Calu3 (cell line): ENCODE measurements at regions not wholly inside any gene's neighbourhood (a gene's known extent, or its start where the extent isn't known, plus 50 kb on each side); places are given as distances from the start of the nearest gene placed in this dataset.
"Not testable (repeated sequence)": the region's sequence is repeated elsewhere in the genome, so short reads cannot be mapped to it uniquely, and the experiment has no call there.

Experiments
- BruUV-seq: library from RNA; stranded (reverse); fragments of 400-500 nt; replicated peaks from 2 replicates; lab custom pipeline; 2021; lab: Mats Ljungman, UMichigan
- CTCF ChIA-PET: fragments of 300-600 bp; sonication (Branson Sonifier 250); formaldehyde crosslinking; loops from one replicate; lab custom pipeline; 2022; ENCODE audit warnings: antibody characterized with exemption; lab: Charles Lee
- DNase-seq: peaks from one replicate; pipeline ENCODE4 v3.0.0; 2022
- H3K27ac Mint-ChIP-seq: one replicate; pipeline ENCODE4 v1.8.0; 2022; ENCODE audit warnings: mixed read lengths; ENCODE audit not compliant: unreplicated experiment
- H3K27me3 Mint-ChIP-seq: one replicate; pipeline ENCODE4 v1.8.0; 2022; ENCODE audit warnings: mixed read lengths; ENCODE audit not compliant: unreplicated experiment
- H3K36me3 Mint-ChIP-seq: one replicate; pipeline ENCODE4 v1.8.0; 2022; ENCODE audit warnings: mild to moderate bottlenecking, moderate library complexity, mixed read lengths; ENCODE audit not compliant: insufficient read depth, unreplicated experiment
- H3K4me1 Mint-ChIP-seq: one replicate; pipeline ENCODE4 v1.8.0; 2022; ENCODE audit warnings: mild to moderate bottlenecking, low read depth, mixed read lengths; ENCODE audit not compliant: unreplicated experiment
- H3K4me3 Mint-ChIP-seq: one replicate; pipeline ENCODE4 v1.8.0; 2022; ENCODE audit warnings: mild to moderate bottlenecking, low read depth, moderate library complexity, mixed read lengths; ENCODE audit not compliant: unreplicated experiment
- H3K9me3 Mint-ChIP-seq: one replicate; pipeline ENCODE4 v1.8.0; 2022; ENCODE audit warnings: low read depth, mixed read lengths; ENCODE audit not compliant: unreplicated experiment
- CTCF ChIP-seq: fragments of 200-600 bp; IDR thresholded peaks from one replicate; pipeline ENCODE4 v1.8.0; 2022; ENCODE audit warnings: antibody characterized with exemption; ENCODE audit not compliant: unreplicated experiment
- intact Hi-C: fragments of 100-400 bp; cut with micrococcal nuclease; formaldehyde crosslinking; loops from one replicate; pipeline ENCODE4 v1.10.0; 2022; ENCODE audit not compliant: unreplicated experiment

DNA sequence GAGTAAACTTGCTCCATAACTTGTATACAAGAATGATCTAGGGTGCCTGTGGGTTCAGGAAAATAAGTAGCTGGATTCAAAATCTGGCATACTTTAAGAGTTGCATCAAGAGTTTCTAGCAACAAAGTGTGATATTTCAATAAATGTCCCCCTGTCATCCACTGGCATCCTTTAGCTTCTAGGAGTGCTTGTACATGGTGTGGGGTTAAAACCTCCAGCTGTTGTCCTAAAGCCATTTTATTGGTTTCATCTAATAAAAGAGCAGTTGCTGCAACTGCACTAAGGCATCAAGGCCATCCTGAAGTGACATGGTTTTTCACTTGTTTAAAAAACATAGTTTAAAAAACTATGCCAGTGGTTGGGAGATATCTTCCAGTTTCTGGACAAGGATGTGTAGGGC lies 148.4 kb downstream of the INHBA start:
- Mint-ChIP-seq H3K4me1 (no peaks in the 10 kb centered on the region), H3K9me3 (peaks cover 6% of the 10 kb centered on the region), H3K27ac (no peak overlapping the region), H3K36me3 (no peaks in the 10 kb centered on the region), H3K4me3 (no peak overlapping the region), H3K27me3 (no peaks in the 10 kb centered on the region)
- no peak for DNase-seq
- BruUV-seq: no TSS peak
- intact Hi-C loops: no loop called here
- TF ChIP-seq CTCF: no peak
- CTCF ChIA-PET: no interaction called here

DNA sequence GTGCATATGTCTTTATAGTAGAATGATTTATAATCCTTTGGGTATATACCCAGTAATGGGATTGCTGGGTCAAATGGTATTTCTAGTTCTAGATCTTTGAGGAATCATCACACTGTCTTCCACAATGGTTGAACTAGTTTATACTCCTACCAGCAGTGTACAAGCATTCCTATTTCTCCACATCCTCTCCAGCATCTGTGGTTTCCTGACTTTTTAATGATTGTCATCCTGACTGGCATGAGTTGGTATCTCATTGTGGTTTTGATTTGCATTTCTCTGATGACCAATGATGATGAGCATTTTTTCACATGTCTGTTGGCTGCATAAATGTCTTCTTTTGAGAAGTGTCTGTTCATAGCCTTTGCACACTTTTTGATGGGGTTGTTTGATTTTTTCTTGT lies 152.8 kb downstream of the INHBA start:
- intact Hi-C loops, H3K4me3 Mint-ChIP-seq, H3K4me1 Mint-ChIP-seq, BruUV-seq, H3K36me3 Mint-ChIP-seq, H3K27me3 Mint-ChIP-seq, H3K27ac Mint-ChIP-seq, DNase-seq, H3K9me3 Mint-ChIP-seq, CTCF ChIA-PET: not testable (repeated sequence)

DNA sequence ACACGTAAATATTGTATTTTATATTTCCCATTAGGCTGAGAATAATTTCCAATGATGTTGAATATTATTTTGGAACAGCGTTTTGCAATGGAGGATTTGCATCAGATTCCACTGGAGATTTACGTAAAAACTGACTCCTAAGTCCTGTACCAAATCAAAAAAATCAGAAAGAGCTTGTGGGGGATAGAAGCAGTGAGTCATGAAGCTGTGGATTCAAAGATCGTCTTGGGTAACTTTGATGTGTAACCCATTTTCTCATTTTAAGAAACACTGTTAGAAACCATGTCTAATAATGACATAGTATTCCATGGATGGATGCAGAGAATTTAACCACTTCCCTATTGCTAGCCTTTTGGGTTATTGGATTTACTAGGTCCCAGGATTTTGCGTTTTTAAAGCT lies 158.6 kb downstream of the INHBA start:
- intact Hi-C loops: no loop called here
- H3K36me3 Mint-ChIP-seq: no peaks in the 10 kb centered on the region
- no peak overlapping the region for H3K4me3 Mint-ChIP-seq
- CTCF ChIA-PET: no interaction called here
- H3K27ac Mint-ChIP-seq: no peak overlapping the region
- no peak for DNase-seq
- H3K4me1 Mint-ChIP-seq: no peaks in the 10 kb centered on the region
- no peak for TF ChIP-seq CTCF
- H3K9me3 Mint-ChIP-seq: peaks cover 8% of the 10 kb centered on the region
- no peaks in the 10 kb centered on the region for H3K27me3 Mint-ChIP-seq
- BruUV-seq: no TSS peak

DNA sequence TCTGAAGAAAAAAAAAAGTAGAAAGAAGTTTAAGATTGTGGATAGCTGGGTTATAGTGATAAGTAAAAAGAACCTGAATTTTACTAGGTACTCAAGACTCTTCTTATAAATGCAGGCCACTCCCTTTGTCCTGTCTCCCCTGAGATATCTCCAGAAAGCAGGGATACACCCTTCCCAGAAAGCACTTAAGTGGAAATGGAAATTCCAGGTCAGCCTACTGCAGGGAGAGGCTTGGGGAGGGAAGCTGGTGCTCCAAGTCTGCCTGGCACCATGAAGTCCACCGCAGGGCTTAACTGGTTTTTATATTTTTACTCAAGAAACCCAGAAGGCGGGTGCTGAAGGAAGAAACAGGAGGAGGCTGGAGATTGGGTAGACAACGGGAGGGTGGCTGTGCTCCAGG lies 162.3 kb downstream of the INHBA start:
- BruUV-seq: no TSS peak
- Mint-ChIP-seq H3K27me3 (no peaks in the 10 kb centered on the region), H3K27ac (no peak overlapping the region), H3K36me3 (no peaks in the 10 kb centered on the region), H3K9me3 (peaks cover 5% of the 10 kb centered on the region), H3K4me3 (no peak overlapping the region), H3K4me1 (no peaks in the 10 kb centered on the region)
- CTCF ChIA-PET: no interaction called here
- DNase-seq: no peak
- intact Hi-C loops: no loop called here
- TF ChIP-seq CTCF: no peak

GRCh38 chr7:41538810-41539724 lies 163.8 kb downstream of the INHBA start:
- Mint-ChIP-seq H3K27ac (no peak overlapping the region), H3K27me3 (no peaks in the 10 kb centered on the region), H3K4me3 (no peak overlapping the region), H3K36me3 (no peaks in the 10 kb centered on the region), H3K9me3 (peaks cover 5% of the 10 kb centered on the region), H3K4me1 (no peaks in the 10 kb centered on the region)
- intact Hi-C loops: no loop called here
- TF ChIP-seq CTCF: no peak
- no TSS peak for BruUV-seq
- CTCF ChIA-PET: no interaction called here
- no peak for DNase-seq
